Right lobe of liver (tissue), 6 donors: ENCODE measurements at regions not wholly inside any gene's neighbourhood (a gene's known extent, or its start where the extent isn't known, plus 50 kb on each side); places are given as distances from the start of the nearest gene placed in this dataset.

Source experiments
- ATAC-seq, 4 donors: fragments of 200-7000 bp; cut with Tn5 transposase; one replicate each; pipeline ENCODE4 v1.9.1; 2020; ENCODE audit warnings: mild to moderate bottlenecking in 4 of 4, moderate library complexity in 4 of 4
- DNase-seq, 3 donors: peaks; one replicate each; pipeline ENCODE4 v3.0.0-alpha.2; 2020
- H3K27ac ChIP-seq, 3 donors: fragments of 200-600 bp; one replicate each; pipeline ENCODE4 v1.8.0; 2022
- H3K27me3 ChIP-seq, 2 donors: fragments of 200-600 bp; one replicate each; pipeline ENCODE4 v1.8.0; 2022
- H3K36me3 ChIP-seq, 4 donors: fragments of 200-600 bp; sonication (generic) in 1 of 4; one replicate each; pipeline versions ENCODE4 v1.5.1 to v1.8.0; 2017 to 2022; ENCODE audit warnings: control low read depth in 1 of 4
- H3K4me1 ChIP-seq, 4 donors: fragments of 200-600 bp; sonication (generic) in 1 of 4; one replicate each; pipeline versions ENCODE4 v1.5.1 to v1.8.0; 2017 to 2022; ENCODE audit warnings: control low read depth in 1 of 4
- H3K4me3 ChIP-seq, 3 donors: fragments of 200-600 bp; one replicate each; pipeline ENCODE4 v1.8.0; 2022
- H3K9me3 ChIP-seq, 4 donors: fragments of 200-600 bp; sonication (generic) in 1 of 4; one replicate each; pipeline versions ENCODE4 v1.5.1 to v1.8.0; 2017 to 2022; ENCODE audit warnings: control low read depth in 1 of 4
- POLR2A ChIP-seq: fragments of 450-650 bp; IDR thresholded peaks from one replicate; pipeline ENCODE4 v1.6.1; 2017; ENCODE audit warnings: antibody characterized with exemption, mild to moderate bottlenecking
- WGBS: methylation state at CpG from one replicate; pipeline ENCODE4 v1.1.6; 2018; ENCODE audit warnings: low coverage, low lambda C conversion rate; ENCODE audit not compliant: insufficient coverage; ENCODE audit errors: missing lambda C conversion rate; 5-methylcytosine and 5-hydroxymethylcytosine counted together
- intact Hi-C, 2 donors: fragments of 100-400 bp; cut with DNase I; formaldehyde crosslinking; loops; one replicate each; pipeline versions ENCODE4 v1.11.2 to v1.14.1; 2022
- TF ChIP-seq, protein P1 (sequence below), 4 donors: fragments of 200-600 bp in 3 of 4; fragments of 450-650 bp in 1 of 4; IDR thresholded peaks; one replicate each; pipeline versions ENCODE4 v1.5.1 to v1.8.0; 2016 to 2022; ENCODE audit warnings: antibody characterized with exemption in 4 of 4, mild to moderate bottlenecking in 2 of 4
- donor health status: DM: no; HTN: yes; CAD: no.
- donor health status: DM: no; HTN: no; CAD: no.
- donor health status: DM: no; HTN: no; CAD: no.
- donor health status: DM: no; HTN: yes; CAD: no.
- donor health status: DM: no; HTN: yes; CAD: no.

DNA sequence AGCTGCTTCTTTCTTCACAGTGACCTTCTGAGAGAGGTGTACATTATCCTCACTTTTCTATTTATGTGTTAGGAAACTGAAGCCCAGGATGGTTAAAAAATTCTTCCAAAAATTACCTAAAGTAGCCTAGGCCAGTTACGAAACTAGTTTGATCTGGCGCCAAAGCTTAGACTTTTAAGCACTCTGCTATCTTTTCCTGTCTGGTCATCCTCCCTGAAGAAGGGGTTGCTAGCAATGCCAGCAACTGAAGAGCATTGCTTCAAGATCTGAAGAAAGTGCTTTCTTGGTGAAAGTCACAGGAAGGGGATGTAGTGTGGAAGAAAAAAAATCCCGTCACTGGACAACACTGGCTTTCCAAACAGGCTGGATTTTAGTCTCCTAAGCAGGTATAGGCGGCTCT lies 618.8 kb upstream of the GRM7 start:
- no peak overlapping the region for H3K27ac ChIP-seq
- H3K4me3 ChIP-seq = no peak overlapping the region
- intact Hi-C loops = no loop called here
- H3K9me3 ChIP-seq = no peaks in the 10 kb centered on the region
- H3K36me3 ChIP-seq = no peaks in the 10 kb centered on the region
- H3K4me1 ChIP-seq = no peaks in the 10 kb centered on the region
- TF ChIP-seq, protein P1, sequence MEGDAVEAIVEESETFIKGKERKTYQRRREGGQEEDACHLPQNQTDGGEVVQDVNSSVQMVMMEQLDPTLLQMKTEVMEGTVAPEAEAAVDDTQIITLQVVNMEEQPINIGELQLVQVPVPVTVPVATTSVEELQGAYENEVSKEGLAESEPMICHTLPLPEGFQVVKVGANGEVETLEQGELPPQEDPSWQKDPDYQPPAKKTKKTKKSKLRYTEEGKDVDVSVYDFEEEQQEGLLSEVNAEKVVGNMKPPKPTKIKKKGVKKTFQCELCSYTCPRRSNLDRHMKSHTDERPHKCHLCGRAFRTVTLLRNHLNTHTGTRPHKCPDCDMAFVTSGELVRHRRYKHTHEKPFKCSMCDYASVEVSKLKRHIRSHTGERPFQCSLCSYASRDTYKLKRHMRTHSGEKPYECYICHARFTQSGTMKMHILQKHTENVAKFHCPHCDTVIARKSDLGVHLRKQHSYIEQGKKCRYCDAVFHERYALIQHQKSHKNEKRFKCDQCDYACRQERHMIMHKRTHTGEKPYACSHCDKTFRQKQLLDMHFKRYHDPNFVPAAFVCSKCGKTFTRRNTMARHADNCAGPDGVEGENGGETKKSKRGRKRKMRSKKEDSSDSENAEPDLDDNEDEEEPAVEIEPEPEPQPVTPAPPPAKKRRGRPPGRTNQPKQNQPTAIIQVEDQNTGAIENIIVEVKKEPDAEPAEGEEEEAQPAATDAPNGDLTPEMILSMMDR (IDR thresholded peaks at IDR 0.05) = no peak
- TF ChIP-seq POLR2A = no peak
- no peaks in the 10 kb centered on the region for H3K27me3 ChIP-seq
- DNase-seq (no peak), ATAC-seq (no peak)
- 63% methylated on average over 4 of the region's 4 CpGs for WGBS

DNA sequence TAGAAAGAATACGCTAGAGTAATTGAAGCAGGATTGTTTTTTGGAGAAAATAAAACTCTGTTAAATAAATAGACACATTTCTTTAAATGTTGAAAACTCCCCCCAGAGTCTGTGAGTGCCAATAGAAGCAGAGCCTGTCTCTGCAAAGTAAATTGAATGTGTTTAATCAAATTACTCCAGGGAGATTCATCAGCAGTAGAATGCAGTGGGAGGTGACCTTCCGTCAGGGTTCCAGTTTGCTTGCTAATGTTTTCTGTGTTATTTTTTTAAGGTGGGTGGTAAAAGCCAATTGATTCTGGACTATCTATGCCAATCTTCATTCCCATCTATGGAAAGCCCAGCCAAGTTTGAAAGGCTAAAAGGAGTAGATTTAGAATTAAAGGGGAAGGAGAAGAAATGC lies 612.4 kb upstream of the GRM7 start:
- no peaks in the 10 kb centered on the region for H3K4me1 ChIP-seq
- ATAC-seq (no peak), DNase-seq (no peak)
- WGBS = 61% methylated on average over 2 of the region's 2 CpGs
- intact Hi-C loops = no loop called here
- no peak overlapping the region for H3K4me3 ChIP-seq
- no peaks in the 10 kb centered on the region for H3K9me3 ChIP-seq
- TF ChIP-seq POLR2A = no peak
- TF ChIP-seq, protein P1 (IDR thresholded peaks at IDR 0.05) = no peak
- no peak overlapping the region for H3K27ac ChIP-seq
- no peaks in the 10 kb centered on the region for H3K27me3 ChIP-seq
- H3K36me3 ChIP-seq = no peaks in the 10 kb centered on the region

DNA sequence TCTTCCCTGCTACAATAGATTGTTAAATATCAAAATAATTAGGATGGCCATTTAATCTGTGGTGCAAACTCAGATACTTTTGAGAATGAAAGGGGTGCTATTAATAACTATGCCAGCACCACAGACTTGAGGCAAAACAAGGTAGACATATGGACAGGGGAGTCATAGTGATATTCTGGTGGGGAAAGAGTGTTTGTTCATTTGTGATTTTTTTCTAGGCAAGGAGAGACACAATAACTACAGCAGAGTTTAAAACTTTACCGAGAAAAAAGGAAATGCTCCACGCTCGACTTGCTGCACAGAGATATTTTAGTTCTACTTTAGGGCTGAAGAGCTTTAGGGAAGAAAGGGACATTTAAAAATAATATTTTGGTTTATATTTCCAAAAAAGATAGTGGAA lies 611.2 kb upstream of the GRM7 start:
- intact Hi-C loops = no loop called here
- WGBS = 45% methylated on average over 3 of the region's 3 CpGs
- no peaks in the 10 kb centered on the region for H3K36me3 ChIP-seq
- DNase-seq (no peak), ATAC-seq (no peak)
- H3K27me3 ChIP-seq = no peaks in the 10 kb centered on the region
- no peak overlapping the region for H3K4me3 ChIP-seq
- H3K27ac ChIP-seq = no peak overlapping the region
- H3K9me3 ChIP-seq = no peaks in the 10 kb centered on the region
- H3K4me1 ChIP-seq = no peaks in the 10 kb centered on the region
- TF ChIP-seq POLR2A = no peak
- TF ChIP-seq, protein P1 (IDR thresholded peaks at IDR 0.05) = no peak

DNA sequence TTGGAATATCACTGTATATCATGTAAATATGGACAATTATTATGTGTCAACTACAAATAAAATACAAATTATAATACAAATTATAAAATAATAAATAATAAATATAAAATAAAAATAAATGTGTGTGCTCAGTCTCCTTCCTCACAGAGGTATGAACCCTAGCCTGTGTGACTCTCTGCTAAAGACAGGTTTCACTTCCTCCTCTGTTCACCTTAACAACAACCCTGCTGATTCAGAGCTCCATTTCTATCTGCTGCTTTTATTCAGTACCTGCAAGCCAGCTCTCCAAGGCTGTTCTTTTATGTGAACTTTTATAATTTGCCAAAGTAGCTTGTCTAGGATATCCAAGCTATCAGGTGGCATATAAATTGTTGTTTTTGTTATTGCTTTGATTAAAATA lies 610.7 kb upstream of the GRM7 start:
- no peak for DNase-seq
- no peaks in the 10 kb centered on the region for H3K36me3 ChIP-seq
- intact Hi-C loops = no loop called here
- ATAC-seq = no peak
- H3K9me3 ChIP-seq = no peaks in the 10 kb centered on the region
- no peaks in the 10 kb centered on the region for H3K27me3 ChIP-seq
- TF ChIP-seq POLR2A = no peak
- TF ChIP-seq, protein P1 (IDR thresholded peaks at IDR 0.05) = no peak
- H3K27ac ChIP-seq = no peak overlapping the region
- H3K4me1 ChIP-seq = no peaks in the 10 kb centered on the region
- no peak overlapping the region for H3K4me3 ChIP-seq
